ENCODE measurements at regions not wholly inside any gene's neighbourhood (a gene's known extent, or its start where the extent isn't known, plus 50 kb on each side); places are given as distances from the start of the nearest gene placed in this dataset.

GRCh38 chr14:82075566-82075965 is 541.9 kb upstream of the SEL1L start:
- Histone ChIP-seq H3K4me1 (ENCODE audit: control insufficient read depth, insufficient read depth, low read length) (no peaks in the 10 kb centered on the region), H3K4me3 (ENCODE audit: low read depth, low read length) (no peak overlapping the region), H3K36me3 (ENCODE audit: control insufficient read depth in 2 of 2, insufficient read depth in 1 of 2, low read length in 2 of 2) (no peaks in the 10 kb centered on the region), H3K27ac (ENCODE audit: extremely low read depth, low read depth, low read length) (no peak overlapping the region), H3K9me3 (ENCODE audit: control insufficient read depth, insufficient read depth, low read depth, low read length) (no peaks in the 10 kb centered on the region)
- POLR2A ChIA-PET: no interaction called here
- CTCF ChIA-PET: no interaction called here
- TF ChIP-seq ZNF433 (tag by site-specific recombination; IDR thresholded peaks at IDR 0.05; ENCODE audit: low read depth) (no peak), SCRT2 (tag by site-specific recombination; IDR thresholded peaks at IDR 0.05) (no peak), AEBP2 (tag by site-specific recombination; IDR thresholded peaks at IDR 0.05; ENCODE audit: borderline replicate concordance) (no peak), REST (tag by site-specific recombination; IDR thresholded peaks at IDR 0.05) (peak; percentile 94), ZNF548 (tag by site-specific recombination; IDR thresholded peaks at IDR 0.05) (no peak), ZFP37 (tag by site-specific recombination; IDR thresholded peaks at IDR 0.05) (no peak)

- Histone ChIP-seq H3K4me3 (ENCODE audit: low read depth, low read length) (no peak overlapping the region), H3K9me3 (ENCODE audit: control insufficient read depth, insufficient read depth, low read depth, low read length) (no peaks in the 10 kb centered on the region), H3K36me3 (ENCODE audit: control insufficient read depth in 2 of 2, insufficient read depth in 1 of 2, low read length in 2 of 2) (no peaks in the 10 kb centered on the region), H3K4me1 (ENCODE audit: control insufficient read depth, insufficient read depth, low read length) (no peaks in the 10 kb centered on the region), H3K27ac (ENCODE audit: extremely low read depth, low read depth, low read length) (no peak overlapping the region)
- ChIA-PET CTCF (interaction anchor here (0.6 kb wide), 1 partner anchor 1069 kb away, joined by 3 read pairs; no protein-coding TSS in a partner anchor), POLR2A (no interaction called here)
- no peak for TF ChIP-seq ZNF837 (tag by site-specific recombination; IDR thresholded peaks at IDR 0.05)
- peak; percentile 60; the same call in 1 of the 2 replicates for TF ChIP-seq ZNF518A (tag by site-specific recombination; conservative IDR thresholded peaks at IDR 0.05; ENCODE audit: low read depth)
- peak; percentile 53; the same call in 1 of the 2 replicates for TF ChIP-seq ZBTB11 (tag by site-specific recombination; conservative IDR thresholded peaks at IDR 0.05; ENCODE audit: low read depth)
- TF ChIP-seq ZNF426 (tag by site-specific recombination; IDR thresholded peaks at IDR 0.05): peak; percentile 45
- TF ChIP-seq ZNF394 (tag by site-specific recombination; IDR thresholded peaks at IDR 0.05; ENCODE audit: borderline replicate concordance): peak; percentile 60; the same call in 1 of the 2 replicates
- no peak for TF ChIP-seq ZNF157 (tag by site-specific recombination; IDR thresholded peaks at IDR 0.05)
- peak; percentile 42 for TF ChIP-seq ZNF555 (tag by site-specific recombination; conservative IDR thresholded peaks at IDR 0.05)
- TF ChIP-seq ZNF560 (tag by site-specific recombination; IDR thresholded peaks at IDR 0.05; ENCODE audit: borderline replicate concordance): no peak
These were observed 545.9 kb upstream of the SEL1L start for GRCh38 chr14:82079553-82079952.
